DMS79 treated with DMSO at 0.1 percent for 48 hours (cell line): ENCODE measurements at regions not wholly inside any gene's neighbourhood (a gene's known extent, or its start where the extent isn't known, plus 50 kb on each side); places are given as distances from the start of the nearest gene placed in this dataset.
"Not testable (repeated sequence)": the region's sequence is repeated elsewhere in the genome, so short reads cannot be mapped to it uniquely, and the experiment has no call there.

Experiments
- DNase-seq: peaks from one replicate; lab custom pipeline; 2025; lab: John Stamatoyannopoulos, UW

DNA sequence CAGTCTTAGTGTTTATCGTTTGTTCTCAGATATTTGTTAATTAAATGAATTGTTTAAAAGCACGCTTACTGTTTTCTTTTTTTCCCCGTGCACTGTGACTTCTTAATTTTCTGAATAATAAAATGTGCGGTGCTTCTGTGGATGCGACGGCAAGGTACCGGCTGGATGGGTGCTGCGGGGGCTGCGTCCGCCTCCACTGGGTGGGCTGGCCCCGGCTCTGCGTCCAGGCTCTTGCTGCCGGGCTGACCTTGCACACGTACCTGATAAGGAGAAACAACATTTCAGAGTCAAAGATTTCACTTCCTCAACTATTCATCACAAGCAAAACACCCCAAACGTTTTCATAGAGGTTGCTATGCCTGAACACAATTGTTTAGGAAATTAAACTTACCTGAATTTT, 404.0 kb upstream of the IRX1 start:
- DNase-seq = no peak

- DNase-seq = no peak
Observed at GRCh38 chr5:3190930-3191329, 404.7 kb upstream of the IRX1 start.

DNA sequence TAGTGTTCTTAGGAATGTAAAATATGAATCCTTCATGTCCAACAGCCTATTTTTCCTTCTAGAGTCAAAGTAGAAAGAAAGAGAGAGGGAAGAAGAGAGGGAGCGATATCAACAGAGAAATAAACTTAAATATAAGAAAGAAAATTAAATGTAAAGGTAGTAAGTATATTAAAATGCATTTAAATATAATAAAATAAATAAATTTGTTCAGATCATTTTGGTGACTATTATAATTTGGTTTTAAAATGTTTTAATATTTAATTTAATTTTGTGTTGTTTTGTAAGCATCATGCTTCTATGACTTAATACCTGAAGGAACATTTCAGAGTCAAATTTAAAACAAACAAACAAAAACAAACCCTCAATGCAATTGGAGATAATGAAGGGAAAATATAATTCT, 405.2 kb upstream of the IRX1 start:
- DNase-seq = no peak

DNA sequence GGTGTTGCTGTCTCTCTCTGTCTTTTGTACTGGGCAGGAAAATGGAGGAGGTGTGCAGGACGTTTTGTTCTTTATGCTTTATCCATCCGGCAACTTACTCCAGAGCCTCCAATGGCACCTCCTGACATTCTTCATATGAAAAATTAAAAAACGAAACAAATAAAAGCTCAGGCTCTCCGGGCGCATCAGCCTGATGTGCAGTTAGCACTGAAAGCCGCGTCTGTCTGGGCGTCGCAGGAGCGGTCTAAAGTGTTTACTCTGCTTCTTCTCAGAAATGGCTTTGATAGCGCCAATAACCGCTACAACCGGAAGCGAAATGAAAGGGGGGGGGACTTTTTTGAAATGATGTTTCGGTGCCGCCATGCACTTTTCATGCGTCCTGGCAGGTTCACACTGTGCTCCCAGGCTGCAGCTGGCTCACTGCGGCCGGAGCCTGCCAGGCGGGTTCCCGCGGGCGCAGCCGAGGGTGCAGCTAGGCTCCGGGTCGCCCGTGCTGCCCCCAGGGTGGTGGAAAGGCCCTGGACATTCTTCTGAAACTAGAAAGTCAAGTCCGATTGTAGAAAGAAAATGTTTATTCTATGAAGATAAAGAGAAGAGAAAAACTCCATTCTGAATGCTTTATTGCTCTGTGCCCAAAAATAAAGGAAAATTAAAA, 407.7 kb upstream of the IRX1 start:
- DNase-seq = no peak

DNA sequence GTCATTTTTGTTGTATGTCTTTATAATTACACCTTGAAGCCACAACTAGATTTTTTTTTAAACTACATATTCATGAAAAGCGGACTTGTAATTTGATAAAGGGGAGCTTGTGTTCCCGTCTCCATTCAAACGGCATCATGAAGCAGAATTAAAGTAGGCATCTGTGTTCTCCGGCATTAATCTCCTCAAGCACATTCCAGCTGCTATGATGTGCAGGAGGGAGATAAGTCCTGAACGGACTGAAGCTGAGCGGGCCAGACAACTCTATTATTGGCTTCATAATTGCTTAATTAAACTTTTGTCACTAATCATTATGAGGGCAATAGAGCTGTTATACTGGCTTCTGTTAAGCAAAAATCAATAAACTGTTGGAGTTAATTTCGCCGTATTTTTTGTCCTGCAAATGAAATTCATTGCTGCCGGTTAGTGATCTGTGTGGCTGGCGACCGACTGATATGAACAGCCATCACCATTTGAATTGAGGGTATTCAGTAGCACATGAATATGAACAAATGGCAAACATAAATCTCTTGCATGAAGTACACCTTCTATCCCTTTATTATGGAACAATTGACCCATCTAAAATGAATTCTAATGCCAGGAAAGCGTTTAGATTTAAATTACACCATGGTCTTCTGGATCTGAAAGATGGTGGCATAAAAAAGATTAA, 408.8 kb upstream of the IRX1 start:
- DNase-seq = no peak

DNA sequence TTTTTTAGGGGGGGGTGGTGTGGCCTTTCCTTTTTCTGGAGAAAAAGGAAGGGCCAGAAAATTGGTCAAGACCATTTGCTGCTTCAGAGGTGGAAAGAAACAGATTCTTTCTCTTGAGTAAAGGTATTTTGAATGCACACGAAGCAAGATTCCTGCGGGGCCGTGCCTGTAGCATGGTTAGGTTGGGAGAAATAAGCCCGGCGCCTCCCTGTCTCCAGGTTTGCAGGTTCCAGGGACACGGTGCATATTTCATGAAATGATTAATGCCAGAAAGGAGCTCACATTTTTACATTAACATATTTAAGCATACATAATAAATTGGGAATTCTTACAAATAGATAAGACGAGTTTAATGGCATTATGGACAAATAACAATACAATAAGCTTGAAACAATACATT, 409.5 kb upstream of the IRX1 start:
- DNase-seq = no peak

DNA sequence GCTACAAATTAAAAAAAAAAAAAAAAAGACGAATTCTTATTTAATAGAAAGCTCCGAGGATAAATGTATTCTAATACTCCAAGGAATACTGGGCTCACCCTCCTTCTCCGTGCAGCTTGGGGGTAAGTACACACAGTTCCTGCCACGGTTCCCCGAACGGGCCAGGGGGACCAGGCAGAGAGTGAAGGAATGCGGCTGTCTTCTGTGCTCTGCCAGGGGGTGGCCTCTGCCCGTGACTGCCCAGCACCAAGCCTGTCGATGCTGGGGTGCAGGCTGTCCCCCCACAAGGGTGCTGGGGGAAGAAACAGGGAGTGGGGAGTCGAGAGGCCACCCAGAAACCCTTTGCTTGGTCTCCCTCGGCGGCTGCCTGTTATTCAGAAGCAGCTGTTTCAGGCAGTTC, 410.1 kb upstream of the IRX1 start:
- DNase-seq = no peak

DNA sequence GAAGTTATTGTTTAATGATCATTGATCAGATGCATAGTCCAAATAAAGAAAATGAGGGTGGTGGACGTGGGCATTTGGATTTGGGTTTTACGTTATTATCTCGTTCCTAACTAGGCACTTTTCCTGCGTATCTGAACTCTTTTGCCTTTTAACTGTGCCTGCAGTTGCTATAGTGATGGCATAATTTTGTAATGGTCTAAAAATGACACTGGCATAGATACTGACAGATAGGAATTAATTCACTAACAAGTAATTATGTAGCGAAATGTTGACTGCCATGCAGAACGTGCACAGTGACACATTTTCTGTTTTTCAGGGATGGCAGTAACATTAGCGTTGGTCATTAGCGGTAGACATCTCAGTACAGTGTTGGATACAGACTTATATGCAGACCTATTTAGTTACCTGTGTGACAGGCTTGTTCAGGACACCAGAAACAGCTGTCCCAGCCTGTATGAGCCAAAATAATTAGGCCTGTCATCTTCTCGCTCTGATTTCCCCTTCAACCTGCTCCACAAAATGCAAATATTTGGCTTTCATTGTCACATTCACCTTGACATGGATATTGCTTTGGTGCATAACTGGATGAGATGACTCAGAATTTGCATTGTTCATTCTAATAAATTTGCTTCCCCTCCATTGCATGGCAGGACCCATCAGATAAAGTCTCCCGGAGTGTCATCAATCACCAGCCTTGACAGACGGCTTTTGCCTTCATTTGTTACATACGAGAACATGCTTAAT, 413.3 kb upstream of the IRX1 start:
- DNase-seq = no peak

DNA sequence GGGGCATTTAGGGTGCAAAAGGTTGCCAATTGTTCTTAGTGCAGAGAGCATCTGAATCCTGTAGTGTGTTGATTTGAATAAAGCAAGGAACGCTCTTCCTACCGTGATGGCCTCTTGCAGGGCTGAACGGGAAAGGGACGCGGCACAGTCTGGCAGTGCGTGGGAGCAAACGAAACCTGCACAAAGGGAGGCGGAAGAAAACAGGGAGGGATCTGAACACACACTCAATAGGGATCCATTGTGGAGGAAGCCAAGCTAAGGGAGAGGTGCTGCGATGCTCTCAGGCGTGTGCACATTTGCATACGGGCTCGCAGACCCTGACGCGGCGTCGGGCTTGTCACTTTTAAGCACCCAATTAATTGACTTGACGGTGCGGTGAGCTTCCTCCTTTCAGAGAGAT, 414.0 kb upstream of the IRX1 start:
- no peak for DNase-seq

DNA sequence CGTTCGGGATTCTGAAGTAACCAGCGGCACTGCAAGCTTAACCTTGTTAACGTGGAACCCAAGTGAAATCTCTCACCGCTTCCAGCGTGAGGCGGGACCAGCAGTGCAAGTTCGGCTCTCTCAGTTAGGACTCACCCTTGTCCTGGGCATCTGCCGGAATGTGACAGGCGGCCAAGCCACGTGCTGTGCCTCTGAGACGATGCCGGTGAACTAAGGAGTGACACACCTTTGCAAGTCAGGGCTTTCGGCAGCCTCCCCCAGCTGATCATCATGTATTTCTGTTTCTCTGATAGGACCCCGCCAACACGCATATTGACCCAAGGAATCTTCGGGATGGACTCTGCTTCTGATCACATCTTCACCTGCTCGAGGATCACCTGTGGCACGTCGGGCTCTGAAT, 415.0 kb upstream of the IRX1 start:
- no peak for DNase-seq

GRCh38 chr5:3179220-3179619, 416.4 kb upstream of the IRX1 start:
- no peak for DNase-seq

- DNase-seq = no peak
Observed at GRCh38 chr5:3177338-3177737, 418.3 kb upstream of the IRX1 start.

DNA sequence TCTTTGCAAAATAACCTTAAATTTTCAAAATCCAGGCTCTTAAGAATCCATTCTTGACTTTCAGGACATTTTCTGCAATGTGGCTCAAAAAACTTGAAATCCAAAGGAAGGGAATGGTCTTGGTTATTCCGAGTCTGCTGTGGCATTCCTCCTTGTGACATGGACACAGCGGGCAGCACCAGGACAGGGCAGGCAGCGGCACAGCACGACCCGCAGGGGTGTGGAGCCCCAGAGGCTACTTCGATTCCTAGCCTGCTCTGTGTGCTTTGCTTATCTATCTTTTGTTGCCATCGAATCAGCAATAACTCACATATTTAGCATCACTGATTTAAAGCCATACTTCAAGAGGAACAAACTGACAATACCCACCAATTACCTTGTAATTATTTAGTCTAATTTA, 420.2 kb upstream of the IRX1 start:
- no peak for DNase-seq

- DNase-seq = no peak
Observed at GRCh38 chr5:3167473-3167872, 416.0 kb upstream of the IRX2 start.

GRCh38 chr5:3163626-3164025, 412.1 kb upstream of the IRX2 start:
- DNase-seq = no peak

- no peak for DNase-seq
Observed at GRCh38 chr5:3161672-3162071, 410.2 kb upstream of the IRX2 start.

GRCh38 chr5:3157214-3157613, 405.7 kb upstream of the IRX2 start:
- no peak for DNase-seq

GRCh38 chr5:3155717-3156116, 404.2 kb upstream of the IRX2 start:
- DNase-seq = no peak

GRCh38 chr5:3155046-3155445, 403.6 kb upstream of the IRX2 start:
- DNase-seq = no peak

- DNase-seq = no peak
Observed at GRCh38 chr5:3153906-3154305, 402.4 kb upstream of the IRX2 start.

- DNase-seq = no peak
Observed at GRCh38 chr5:3153226-3153858, 401.9 kb upstream of the IRX2 start.

DNA sequence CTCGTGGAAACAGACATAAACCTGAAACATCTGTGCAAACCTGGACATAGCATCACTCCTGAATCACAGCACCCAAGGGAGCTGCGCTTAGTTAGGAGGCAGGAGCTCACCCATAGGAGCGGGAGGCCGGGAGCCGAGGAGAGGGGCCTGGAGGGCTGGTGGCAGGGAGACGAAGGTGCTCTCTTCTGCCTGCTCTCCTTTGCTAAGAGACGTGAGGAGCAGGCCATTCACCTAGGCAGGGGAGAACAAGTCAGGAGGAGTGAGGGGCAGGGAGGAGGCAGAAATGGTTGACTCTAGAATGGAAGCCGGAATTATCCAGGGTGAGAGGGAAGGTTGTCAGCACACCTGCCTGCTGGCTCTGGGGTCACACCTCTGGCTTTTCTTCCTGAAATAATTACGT, 398.4 kb upstream of the IRX2 start:
- DNase-seq = no peak

DNA sequence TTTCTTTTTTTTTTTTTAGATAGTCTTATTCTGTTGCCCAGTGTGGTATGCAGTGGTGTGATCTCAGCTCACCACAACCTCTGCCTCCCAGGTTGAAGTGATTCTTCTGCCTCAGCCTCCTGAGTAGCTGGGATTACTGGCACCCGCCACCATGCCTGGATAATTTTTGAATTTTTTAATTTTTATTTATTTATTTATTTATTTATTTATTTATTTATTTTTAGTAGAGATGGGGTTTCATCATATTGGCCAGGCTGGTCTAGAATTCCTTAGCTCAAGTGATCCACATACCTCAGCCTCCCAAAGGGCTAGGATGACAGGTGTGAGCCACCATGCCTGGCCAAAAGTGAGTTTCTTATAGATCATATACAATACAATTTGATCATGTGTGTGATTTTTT, 395.9 kb upstream of the IRX2 start:
- not testable (repeated sequence) for DNase-seq
